ENCODE measurements at regions not wholly inside any gene's neighbourhood (a gene's known extent, or its start where the extent isn't known, plus 50 kb on each side); places are given as distances from the start of the nearest gene placed in this dataset.

DNA sequence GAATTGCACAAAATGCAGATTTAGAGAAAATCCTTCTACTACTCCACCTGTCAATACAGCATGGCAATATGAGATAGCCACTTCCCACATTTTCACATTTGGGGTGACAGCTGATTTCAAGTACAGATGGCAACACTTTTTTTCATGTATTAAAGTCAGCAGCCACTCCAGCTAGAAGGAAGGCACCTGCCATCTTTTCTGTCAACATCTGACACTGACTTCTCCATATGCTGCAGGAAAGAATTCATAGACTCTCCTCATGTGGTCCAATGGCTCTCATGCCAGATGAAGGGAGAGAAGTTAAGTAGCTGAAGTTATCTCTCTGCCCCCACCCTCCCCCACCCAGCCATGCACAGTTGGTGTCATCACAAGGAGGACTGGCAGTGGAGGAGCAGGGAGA, 912.0 kb downstream of the SORCS1 start:
- no peak for TF ChIP-seq POLR2A (IDR thresholded peaks at IDR 0.05)
- TF ChIP-seq, protein P1, sequence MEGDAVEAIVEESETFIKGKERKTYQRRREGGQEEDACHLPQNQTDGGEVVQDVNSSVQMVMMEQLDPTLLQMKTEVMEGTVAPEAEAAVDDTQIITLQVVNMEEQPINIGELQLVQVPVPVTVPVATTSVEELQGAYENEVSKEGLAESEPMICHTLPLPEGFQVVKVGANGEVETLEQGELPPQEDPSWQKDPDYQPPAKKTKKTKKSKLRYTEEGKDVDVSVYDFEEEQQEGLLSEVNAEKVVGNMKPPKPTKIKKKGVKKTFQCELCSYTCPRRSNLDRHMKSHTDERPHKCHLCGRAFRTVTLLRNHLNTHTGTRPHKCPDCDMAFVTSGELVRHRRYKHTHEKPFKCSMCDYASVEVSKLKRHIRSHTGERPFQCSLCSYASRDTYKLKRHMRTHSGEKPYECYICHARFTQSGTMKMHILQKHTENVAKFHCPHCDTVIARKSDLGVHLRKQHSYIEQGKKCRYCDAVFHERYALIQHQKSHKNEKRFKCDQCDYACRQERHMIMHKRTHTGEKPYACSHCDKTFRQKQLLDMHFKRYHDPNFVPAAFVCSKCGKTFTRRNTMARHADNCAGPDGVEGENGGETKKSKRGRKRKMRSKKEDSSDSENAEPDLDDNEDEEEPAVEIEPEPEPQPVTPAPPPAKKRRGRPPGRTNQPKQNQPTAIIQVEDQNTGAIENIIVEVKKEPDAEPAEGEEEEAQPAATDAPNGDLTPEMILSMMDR (IDR thresholded peaks at IDR 0.05), result no peak

All from adrenal gland (tissue), 5 donors.